OCI-LY7 (cell line): ENCODE measurements at regions not wholly inside any gene's neighbourhood (a gene's known extent, or its start where the extent isn't known, plus 50 kb on each side); places are given as distances from the start of the nearest gene placed in this dataset.

Source experiments
- BruUV-seq: library from RNA; stranded (reverse); fragments of 400-500 nt; replicated peaks from 2 replicates; lab custom pipeline; 2021; lab: Mats Ljungman, UMichigan
- CTCF ChIA-PET: fragments of 300-600 bp; sonication (Branson Sonifier 250); formaldehyde crosslinking; loops from one replicate; lab custom pipeline; 2022; ENCODE audit warnings: antibody characterized with exemption; ENCODE audit not compliant: unreplicated experiment; lab: Charles Lee
- POLR2A ChIA-PET: fragments of 300-600 bp; sonication (Branson Sonifier 250); formaldehyde crosslinking; loops from one replicate; lab custom pipeline; 2022; ENCODE audit warnings: antibody characterized with exemption; lab: Charles Lee
- DNase-seq: peaks from one replicate; pipeline ENCODE4 v3.0.0-alpha.2; 2015; ENCODE audit warnings: low spot score
- H2AFZ ChIP-seq: fragments of 200-600 bp; sonication (generic), shearing (Covaris generic); 2 replicates; pipeline ENCODE4 v1.6.1; 2014; ENCODE audit warnings: mild to moderate bottlenecking, antibody characterized with exemption, low read length, moderate library complexity
- H3K27ac ChIP-seq: fragments of 200-600 bp; sonication (generic); 2 replicates; pipeline ENCODE4 v1.5.1; 2014; ENCODE audit warnings: mixed run types, low read depth, mild to moderate bottlenecking, moderate library complexity, low read length, inconsistent platforms; ENCODE audit not compliant: poor library complexity, severe bottlenecking
- H3K36me3 ChIP-seq: fragments of 200-600 bp; sonication (generic); 2 replicates; pipeline ENCODE4 v1.6.1; 2014; ENCODE audit warnings: mild to moderate bottlenecking, antibody characterized with exemption, low read length, moderate library complexity, mixed read lengths; ENCODE audit not compliant: insufficient read depth
- H3K4me1 ChIP-seq: fragments of 200-600 bp; sonication (generic); 2 replicates; pipeline ENCODE4 v1.5.1; 2014; ENCODE audit warnings: mild to moderate bottlenecking, low read length; ENCODE audit not compliant: insufficient read depth, poor library complexity, severe bottlenecking
- H3K4me2 ChIP-seq: fragments of 200-600 bp; sonication (generic); 2 replicates; pipeline ENCODE4 v1.6.1; 2014; ENCODE audit warnings: mild to moderate bottlenecking, low read length
- H3K4me3 ChIP-seq: fragments of 200-600 bp; sonication (generic); 2 replicates; pipeline ENCODE4 v1.5.1; 2014; ENCODE audit warnings: mild to moderate bottlenecking, low read depth, low read length; ENCODE audit not compliant: poor library complexity, severe bottlenecking
- H3K79me2 ChIP-seq: fragments of 200-600 bp; sonication (generic); 2 replicates; pipeline ENCODE4 v1.6.1; 2016; ENCODE audit warnings: low read depth, mild to moderate bottlenecking, low read length, moderate library complexity, mixed read lengths; ENCODE audit not compliant: insufficient read depth
- H3K9me2 ChIP-seq: fragments of 200-600 bp; sonication (generic); 2 replicates; pipeline ENCODE4 v1.6.1; 2016; ENCODE audit warnings: mild to moderate bottlenecking, low read length, mixed read lengths; ENCODE audit not compliant: insufficient read depth
- H3K9me3 ChIP-seq: fragments of 200-600 bp; sonication (generic); 2 replicates; pipeline ENCODE4 v1.6.1; 2014; ENCODE audit warnings: mild to moderate bottlenecking, mixed run types, low read length, mixed read lengths
- H4K20me1 ChIP-seq: fragments of 200-600 bp; sonication (generic); 2 replicates; pipeline ENCODE4 v1.6.1; 2014; ENCODE audit warnings: mild to moderate bottlenecking, antibody characterized with exemption, low read length, moderate library complexity, mixed read lengths; ENCODE audit not compliant: insufficient read depth
- CTCF ChIP-seq: fragments of 200-600 bp; sonication (generic); conservative IDR thresholded peaks from 2 replicates; pipeline ENCODE4 v1.5.1; 2014; ENCODE audit warnings: mild to moderate bottlenecking, antibody characterized with exemption, low read length, moderate library complexity, mixed read lengths
- EZH2phosphoT487 ChIP-seq: fragments of 200-600 bp; sonication (generic); IDR thresholded peaks from 2 replicates; pipeline ENCODE4 v1.6.1; 2018; ENCODE audit warnings: low read depth, borderline replicate concordance, mild to moderate bottlenecking, mixed run types, antibody characterized with exemption, low read length, moderate library complexity, mixed read lengths
- intact Hi-C: fragments of 100-400 bp; cut with micrococcal nuclease; formaldehyde crosslinking; loops from one replicate; pipeline ENCODE4 v1.10.0; 2022; ENCODE audit not compliant: unreplicated experiment

- H3K4me2 ChIP-seq, result no peak overlapping the region
- H3K4me1 ChIP-seq, result no peaks in the 10 kb centered on the region
- no peaks in the 10 kb centered on the region for H3K79me2 ChIP-seq
- no peaks in the 10 kb centered on the region for H3K36me3 ChIP-seq
- no TSS peak for BruUV-seq
- DNase-seq, result no peak
- H3K27ac ChIP-seq, result no peak overlapping the region
- POLR2A ChIA-PET, result interaction anchor here (0.7 kb wide), 1 partner anchor 11 kb away, joined by 3 read pairs; no protein-coding TSS in a partner anchor
- intact Hi-C loops, result no loop called here
- TF ChIP-seq CTCF (no peak), EZH2phosphoT487 (no peak)
- H3K9me2 ChIP-seq, result no peaks in the 10 kb centered on the region
- CTCF ChIA-PET, result no interaction called here
- no peak overlapping the region for H2AFZ ChIP-seq
- no peaks in the 10 kb centered on the region for H4K20me1 ChIP-seq
- no peak overlapping the region for H3K4me3 ChIP-seq
- H3K9me3 ChIP-seq, result peaks cover 38% of the 10 kb centered on the region; the same call in 1 of the 2 replicates
These were observed 1262.1 kb downstream of the NCAM2 start for GRCh38 chr21:22260274-22260673.

DNA sequence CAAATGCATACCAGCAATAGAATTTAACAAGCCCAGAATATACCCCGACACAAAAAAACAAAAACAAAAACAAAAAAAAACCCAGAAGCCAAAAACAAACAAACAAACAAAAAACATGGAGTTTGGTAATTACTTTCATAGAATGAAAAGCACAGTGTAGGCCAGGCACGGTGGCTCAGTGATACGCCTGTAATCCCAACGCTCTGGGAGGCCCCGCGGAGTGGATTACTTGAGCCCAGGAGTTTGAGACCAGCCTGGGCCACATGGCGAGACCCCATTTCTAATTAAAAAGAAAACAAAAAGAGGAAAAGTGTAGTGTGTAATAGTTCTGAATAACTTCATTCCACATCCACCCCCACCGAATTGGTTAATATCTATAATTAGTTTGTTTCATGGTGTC lies 1265.7 kb downstream of the NCAM2 start:
- H3K4me2 ChIP-seq, result no peak overlapping the region
- CTCF ChIA-PET, result no interaction called here
- BruUV-seq, result no TSS peak

More for the DNA sequence above, 1265.7 kb downstream of the NCAM2 start:
- no peaks in the 10 kb centered on the region for H4K20me1 ChIP-seq
- no peak overlapping the region for H3K4me3 ChIP-seq
- H2AFZ ChIP-seq, result no peak overlapping the region
- intact Hi-C loops, result no loop called here
- TF ChIP-seq CTCF (no peak), EZH2phosphoT487 (no peak)
- peaks cover 21% of the 10 kb centered on the region; the same call in 1 of the 2 replicates for H3K9me3 ChIP-seq
- H3K4me1 ChIP-seq, result no peaks in the 10 kb centered on the region
- H3K9me2 ChIP-seq, result no peaks in the 10 kb centered on the region
- no peaks in the 10 kb centered on the region for H3K79me2 ChIP-seq
- H3K36me3 ChIP-seq, result no peaks in the 10 kb centered on the region
- POLR2A ChIA-PET, result no interaction called here
- no peak overlapping the region for H3K27ac ChIP-seq
- no peak for DNase-seq
